ENCODE measurements at regions not wholly inside any gene's neighbourhood (a gene's known extent, or its start where the extent isn't known, plus 50 kb on each side); places are given as distances from the start of the nearest gene placed in this dataset.
A peak's percentile ranks its signal among the peaks of the same experiment; 100 is the strongest.

GRCh38 chr5:108660291-108660690 lies 87.4 kb upstream of the FER start:
- Histone ChIP-seq H2AFZ (no peak overlapping the region), H3K27me3 (no peaks in the 10 kb centered on the region), H3K36me3 (replicated peaks; ENCODE audit: insufficient read depth, low read depth) (no peaks in the 10 kb centered on the region), H3K9me3 (ENCODE audit: low read depth) (no peaks in the 10 kb centered on the region), H3K27ac (no peak overlapping the region), H3K4me2 (no peak overlapping the region), H3K79me2 (no peaks in the 10 kb centered on the region), H3K9me2 (replicated peaks; ENCODE audit: insufficient read depth) (no peaks in the 10 kb centered on the region), H3K4me3 (no peak overlapping the region), H3K4me1 (ENCODE audit: insufficient read depth) (no peaks in the 10 kb centered on the region), H4K20me1 (ENCODE audit: insufficient read depth, poor library complexity, severe bottlenecking) (no peaks in the 10 kb centered on the region)
- WGBS (ENCODE audit: low lambda C conversion rate, missing lambda C conversion rate) = 79% methylated on average over 6 of the region's 6 CpGs
- no peak for DNase-seq (ENCODE audit: low spot score)
- TF ChIP-seq EZH2phosphoT487 (IDR thresholded peaks at IDR 0.05; ENCODE audit: low read depth, severe bottlenecking, unreplicated experiment) = no peak
- TF ChIP-seq CTCF (IDR thresholded peaks at IDR 0.05; ENCODE audit: poor library complexity) = no peak
- no peak for TF ChIP-seq EZH2 (IDR thresholded peaks at IDR 0.05; ENCODE audit: borderline replicate concordance)

- no peak overlapping the region for H3K4me3 ChIP-seq
- WGBS (ENCODE audit: low lambda C conversion rate, missing lambda C conversion rate) = 37% methylated on average over 3 of the region's 3 CpGs
- TF ChIP-seq CTCF (IDR thresholded peaks at IDR 0.05; ENCODE audit: poor library complexity) (no peak), EZH2 (IDR thresholded peaks at IDR 0.05; ENCODE audit: borderline replicate concordance) (no peak), EZH2phosphoT487 (IDR thresholded peaks at IDR 0.05; ENCODE audit: low read depth, severe bottlenecking, unreplicated experiment) (no peak)
Observed at GRCh38 chr5:108659531-108659930, 88.2 kb upstream of the FER start.

GRCh38 chr5:108655750-108656450 lies 91.8 kb upstream of the FER start:
- DNase-seq (ENCODE audit: low spot score) = peak; percentile 28
- no peaks in the 10 kb centered on the region for H3K36me3 ChIP-seq (replicated peaks; ENCODE audit: insufficient read depth, low read depth)
- peak overlapping the region; percentile 0 for H3K4me2 ChIP-seq
- no peaks in the 10 kb centered on the region for H3K79me2 ChIP-seq
- no peak overlapping the region for H2AFZ ChIP-seq
- 39% methylated on average over 5 of the region's 5 CpGs for WGBS (ENCODE audit: low lambda C conversion rate, missing lambda C conversion rate)
- H3K4me3 ChIP-seq = no peak overlapping the region
- peak overlapping the region; percentile 1 for H3K27ac ChIP-seq
- H3K9me3 ChIP-seq (ENCODE audit: low read depth) = no peaks in the 10 kb centered on the region
- no peaks in the 10 kb centered on the region for H3K9me2 ChIP-seq (replicated peaks; ENCODE audit: insufficient read depth)
- H4K20me1 ChIP-seq (ENCODE audit: insufficient read depth, poor library complexity, severe bottlenecking) = no peaks in the 10 kb centered on the region
- peak; percentile 68 for TF ChIP-seq EZH2phosphoT487 (IDR thresholded peaks at IDR 0.05; ENCODE audit: low read depth, severe bottlenecking, unreplicated experiment)
- TF ChIP-seq EZH2 (IDR thresholded peaks at IDR 0.05; ENCODE audit: borderline replicate concordance) = no peak
- TF ChIP-seq CTCF (IDR thresholded peaks at IDR 0.05; ENCODE audit: poor library complexity) = no peak
- H3K27me3 ChIP-seq = no peaks in the 10 kb centered on the region
- no peaks in the 10 kb centered on the region for H3K4me1 ChIP-seq (ENCODE audit: insufficient read depth)

More at GRCh38 chr5:108659531-108659930, 88.2 kb upstream of the FER start:
- Histone ChIP-seq H3K4me1 (ENCODE audit: insufficient read depth) (no peaks in the 10 kb centered on the region), H3K4me2 (no peak overlapping the region), H4K20me1 (ENCODE audit: insufficient read depth, poor library complexity, severe bottlenecking) (no peaks in the 10 kb centered on the region), H3K27me3 (no peaks in the 10 kb centered on the region), H2AFZ (no peak overlapping the region), H3K79me2 (no peaks in the 10 kb centered on the region), H3K27ac (no peak overlapping the region), H3K9me2 (replicated peaks; ENCODE audit: insufficient read depth) (no peaks in the 10 kb centered on the region), H3K36me3 (replicated peaks; ENCODE audit: insufficient read depth, low read depth) (no peaks in the 10 kb centered on the region), H3K9me3 (ENCODE audit: low read depth) (no peaks in the 10 kb centered on the region)
- DNase-seq (ENCODE audit: low spot score) = no peak
